Mesendoderm (in vitro differentiated cells): ENCODE measurements at regions not wholly inside any gene's neighbourhood (a gene's known extent, or its start where the extent isn't known, plus 50 kb on each side); places are given as distances from the start of the nearest gene placed in this dataset.

Experiments used
- DNase-seq: peaks from one replicate; pipeline ENCODE4 v3.0.0; 2013
- H2AK5ac ChIP-seq: 2 replicates; pipeline ENCODE4 v1.6.1; 2013; ENCODE audit warnings: low read length, inconsistent platforms
- H2BK120ac ChIP-seq: 2 replicates; pipeline ENCODE4 v1.6.1; 2013; ENCODE audit warnings: low read depth, mild to moderate bottlenecking, low read length, moderate library complexity, mixed read lengths
- H2BK15ac ChIP-seq: replicated peaks from 2 replicates; pipeline ENCODE4 v1.6.1; 2013; ENCODE audit warnings: low read depth, mild to moderate bottlenecking, moderate library complexity
- H2BK5ac ChIP-seq: 2 replicates; pipeline ENCODE4 v1.6.1; 2013; ENCODE audit warnings: low read length, inconsistent platforms
- H3K18ac ChIP-seq: 2 replicates; pipeline ENCODE4 v1.6.1; 2013; ENCODE audit warnings: mild to moderate bottlenecking, low read length, mixed read lengths
- H3K23ac ChIP-seq: one replicate; pipeline ENCODE4 v1.6.1; 2013; ENCODE audit warnings: low read length
- H3K27ac ChIP-seq: 2 replicates; pipeline ENCODE4 v1.5.1; 2013; ENCODE audit warnings: low read depth, mild to moderate bottlenecking, inconsistent platforms, low read length, moderate library complexity
- H3K27me3 ChIP-seq: 2 replicates; pipeline ENCODE4 v1.6.1; 2013; ENCODE audit warnings: low read length, control low read depth, mild to moderate bottlenecking, inconsistent platforms; ENCODE audit not compliant: insufficient read depth, poor library complexity
- H3K36me3 ChIP-seq: 2 replicates; pipeline ENCODE4 v1.6.1; 2013; ENCODE audit warnings: low read length, inconsistent platforms; ENCODE audit not compliant: control insufficient read depth, insufficient read depth
- H3K4ac ChIP-seq: one replicate; pipeline ENCODE4 v1.6.1; 2013; ENCODE audit warnings: low read depth, mild to moderate bottlenecking, low read length, moderate library complexity
- H3K4me1 ChIP-seq: 2 replicates; pipeline ENCODE4 v1.6.1; 2013; ENCODE audit warnings: low read depth, low read length, inconsistent platforms; ENCODE audit not compliant: control insufficient read depth
- H3K4me2 ChIP-seq: 2 replicates; pipeline ENCODE4 v1.6.1; 2013; ENCODE audit warnings: low read length
- H3K4me3 ChIP-seq: 2 replicates; pipeline ENCODE4 v1.5.1; 2013; ENCODE audit warnings: mild to moderate bottlenecking, low read length
- H3K56ac ChIP-seq: one replicate; pipeline ENCODE4 v1.6.1; 2013; ENCODE audit warnings: low read length
- H3K79me1 ChIP-seq: 2 replicates; pipeline ENCODE4 v1.6.1; 2013; ENCODE audit warnings: low read length, inconsistent platforms
- H3K79me2 ChIP-seq: 2 replicates; pipeline ENCODE4 v1.6.1; 2013; ENCODE audit warnings: mild to moderate bottlenecking, low read length; ENCODE audit not compliant: control insufficient read depth, insufficient read depth
- H3K9ac ChIP-seq: 2 replicates; pipeline ENCODE4 v1.6.1; 2013; ENCODE audit warnings: low read length, inconsistent platforms
- H4K5ac ChIP-seq: one replicate; pipeline ENCODE4 v1.6.1; 2013; ENCODE audit warnings: low read length
- H4K8ac ChIP-seq: one replicate; pipeline ENCODE4 v1.6.1; 2013; ENCODE audit warnings: low read depth, mild to moderate bottlenecking, control low read depth, low read length, moderate library complexity
- WGBS: extraction: QIAGEN DNeasy Blood & Tissue Kit; methylation state at CpG from one replicate; pipeline ENCODE4 v1.1.7; 2013; ENCODE audit warnings: low lambda C conversion rate, missing lambda C conversion rate; ENCODE audit not compliant: insufficient coverage; ENCODE audit errors: extremely low coverage; 5-methylcytosine and 5-hydroxymethylcytosine counted together

DNA sequence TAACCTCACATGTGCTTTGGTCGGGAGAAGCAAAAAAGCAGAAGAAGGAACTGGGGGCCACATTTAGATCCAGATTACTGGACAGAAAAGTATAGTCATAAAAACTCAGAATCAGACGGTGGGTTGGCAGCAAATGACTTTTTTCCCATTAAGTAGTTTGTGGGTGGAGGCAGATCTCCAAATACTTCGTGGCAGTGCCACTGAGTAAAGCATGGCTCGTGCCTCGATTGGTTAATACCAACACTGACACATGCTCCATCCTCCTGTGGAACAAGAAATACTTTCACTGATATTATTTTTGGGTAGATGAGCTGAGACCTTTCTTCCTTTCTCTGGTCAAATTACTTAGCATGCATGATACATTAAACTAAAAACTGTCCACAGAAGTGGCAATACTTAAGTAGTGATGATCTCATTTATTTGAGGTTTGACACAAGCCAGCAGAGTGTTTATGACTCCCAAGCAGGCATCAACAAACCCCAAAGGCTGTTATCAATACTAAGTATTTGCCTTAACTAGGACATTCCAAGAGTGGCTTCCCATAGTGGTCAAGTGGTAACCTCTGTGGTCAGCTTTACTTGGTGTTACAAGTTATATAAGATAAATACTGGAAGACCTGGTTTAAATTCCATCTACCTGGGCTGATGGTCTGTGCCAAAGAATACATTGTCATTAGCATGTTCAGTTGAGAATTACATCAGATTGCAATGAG is 500.0 kb upstream of the RUNX1 start:
- H3K4me2 ChIP-seq: no peak overlapping the region
- WGBS: no CpG with 5 or more reads among the region's 5 CpGs
- H3K23ac ChIP-seq: no peak overlapping the region
- no peak overlapping the region for H3K56ac ChIP-seq
- no peaks in the 10 kb centered on the region for H3K27me3 ChIP-seq
- H3K4me1 ChIP-seq: no peaks in the 10 kb centered on the region
- H3K36me3 ChIP-seq: no peaks in the 10 kb centered on the region
- no peak overlapping the region for H3K4ac ChIP-seq
- no peak overlapping the region for H2BK15ac ChIP-seq
- H3K27ac ChIP-seq: no peak overlapping the region
- DNase-seq: no peak
- no peak overlapping the region for H3K9ac ChIP-seq
- H4K8ac ChIP-seq: no peak overlapping the region
- H2AK5ac ChIP-seq: no peak overlapping the region
- no peak overlapping the region for H2BK5ac ChIP-seq
- H3K79me2 ChIP-seq: no peaks in the 10 kb centered on the region
- H4K5ac ChIP-seq: no peak overlapping the region
- no peak overlapping the region for H2BK120ac ChIP-seq
- no peak overlapping the region for H3K4me3 ChIP-seq
- no peaks in the 10 kb centered on the region for H3K79me1 ChIP-seq
- no peak overlapping the region for H3K18ac ChIP-seq

DNA sequence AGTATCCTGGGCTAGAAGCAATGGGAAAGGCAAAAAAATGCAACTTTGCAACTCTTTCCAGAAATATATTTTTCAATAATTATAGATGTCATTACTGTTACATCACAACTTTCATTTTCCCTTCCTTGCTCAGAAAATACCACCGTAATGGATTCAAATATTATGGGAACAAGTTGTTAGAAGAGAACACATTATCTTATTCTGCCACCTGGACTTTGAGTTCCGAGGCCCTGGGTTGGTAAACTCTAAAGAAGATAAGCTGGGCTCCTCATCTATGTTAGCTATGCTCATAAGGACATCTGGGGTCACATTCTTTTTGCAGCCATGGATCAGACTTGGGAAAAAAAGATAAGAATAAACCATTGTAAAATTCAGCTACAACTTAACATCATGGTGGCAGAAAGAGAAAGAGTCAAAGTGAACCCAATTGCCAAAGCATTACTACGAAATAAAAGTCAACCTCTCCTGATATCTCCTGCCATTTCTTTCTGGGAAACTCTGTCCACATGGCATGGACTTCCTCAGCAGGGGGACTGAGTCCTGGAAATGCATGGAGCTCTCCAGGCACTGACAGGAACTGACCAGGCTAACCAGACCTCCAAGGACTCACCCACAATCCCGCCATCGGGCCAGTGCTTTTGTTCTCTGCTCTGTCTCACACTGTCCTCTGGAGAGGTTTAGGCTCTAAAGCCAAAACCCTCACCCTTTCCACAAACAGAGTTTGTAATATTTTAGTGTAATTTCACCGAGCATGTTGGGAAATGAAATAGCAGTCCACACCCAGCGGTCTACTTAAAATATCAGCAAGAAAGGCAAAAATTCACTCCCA is 499.1 kb upstream of the RUNX1 start:
- Histone ChIP-seq H3K9ac (no peak overlapping the region), H3K23ac (no peak overlapping the region), H3K27me3 (no peaks in the 10 kb centered on the region), H3K79me2 (no peaks in the 10 kb centered on the region), H3K36me3 (no peaks in the 10 kb centered on the region), H3K4me2 (no peak overlapping the region), H2AK5ac (no peak overlapping the region), H2BK5ac (no peak overlapping the region), H3K56ac (no peak overlapping the region), H3K79me1 (no peaks in the 10 kb centered on the region), H2BK120ac (no peak overlapping the region), H4K8ac (no peak overlapping the region), H2BK15ac (no peak overlapping the region), H3K4me1 (no peaks in the 10 kb centered on the region), H3K4ac (no peak overlapping the region), H3K18ac (no peak overlapping the region), H3K27ac (no peak overlapping the region), H4K5ac (no peak overlapping the region), H3K4me3 (no peak overlapping the region)
- WGBS: no CpG with 5 or more reads among the region's 7 CpGs
- no peak for DNase-seq

DNA sequence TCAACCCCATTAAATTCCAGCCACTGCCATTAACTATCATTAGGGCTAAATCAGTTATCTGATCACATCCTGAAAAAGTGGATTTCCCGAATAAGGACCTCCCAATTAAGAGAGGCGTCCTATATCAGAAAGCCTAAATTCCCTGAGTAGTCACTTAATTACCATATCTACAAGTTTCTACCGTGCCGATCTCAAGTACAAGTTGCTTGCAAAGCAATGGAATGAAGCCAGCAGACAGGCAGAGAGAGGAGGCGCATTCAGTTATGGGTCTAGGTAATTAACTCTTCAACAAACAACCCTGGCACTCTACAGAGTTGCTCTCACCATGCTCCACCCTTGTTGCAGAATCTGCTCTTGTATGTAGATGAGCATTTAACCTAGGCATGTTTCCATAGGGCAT is 494.6 kb upstream of the RUNX1 start:
- no peak overlapping the region for H4K8ac ChIP-seq
- H3K18ac ChIP-seq: no peak overlapping the region
- H2BK120ac ChIP-seq: no peak overlapping the region
- no peak overlapping the region for H3K27ac ChIP-seq
- no peak overlapping the region for H3K23ac ChIP-seq
- H3K4me3 ChIP-seq: no peak overlapping the region
- H3K36me3 ChIP-seq: no peaks in the 10 kb centered on the region
- H4K5ac ChIP-seq: no peak overlapping the region
- H3K79me1 ChIP-seq: no peaks in the 10 kb centered on the region
- no peaks in the 10 kb centered on the region for H3K4me1 ChIP-seq
- no peak overlapping the region for H3K9ac ChIP-seq
- H3K79me2 ChIP-seq: no peaks in the 10 kb centered on the region
- H2BK5ac ChIP-seq: no peak overlapping the region
- no peak overlapping the region for H3K4me2 ChIP-seq
- WGBS: no CpG with 5 or more reads among the region's 5 CpGs
- H3K4ac ChIP-seq: no peak overlapping the region
- no peak overlapping the region for H2BK15ac ChIP-seq
- no peak for DNase-seq
- no peaks in the 10 kb centered on the region for H3K27me3 ChIP-seq
- H3K56ac ChIP-seq: no peak overlapping the region
- no peak overlapping the region for H2AK5ac ChIP-seq

DNA sequence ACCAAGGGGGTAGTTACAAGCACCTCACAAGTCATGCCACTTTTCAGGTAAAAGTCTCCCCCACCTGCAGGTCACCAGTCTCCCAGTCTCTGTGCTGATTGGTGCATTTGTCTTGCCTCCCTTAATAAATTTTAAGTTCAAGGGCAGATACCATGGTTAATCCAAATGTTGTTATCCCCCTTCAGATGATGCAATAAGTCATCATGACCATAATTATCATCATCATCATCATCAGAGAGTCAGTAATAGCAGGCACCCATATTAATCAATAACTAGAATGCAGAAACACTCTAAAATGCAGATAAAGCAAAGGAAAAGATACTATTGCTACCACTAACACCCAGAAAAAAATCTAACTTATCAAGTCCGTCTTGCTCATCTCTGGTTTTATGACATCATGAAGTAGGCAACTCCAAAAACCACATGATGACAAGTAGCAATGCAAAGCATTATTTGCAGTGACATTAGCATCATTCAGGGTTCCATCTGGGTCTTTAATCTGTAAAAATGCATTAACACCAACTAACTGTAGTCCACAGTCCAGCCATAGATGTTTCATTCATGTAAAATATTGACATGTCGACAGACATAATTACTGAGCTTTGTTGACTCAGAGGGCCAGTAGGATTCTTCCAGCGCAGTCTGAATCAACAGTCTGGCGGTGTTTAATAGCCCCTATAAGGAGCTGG is 492.0 kb upstream of the RUNX1 start:
- Histone ChIP-seq H3K18ac (no peak overlapping the region), H3K27me3 (no peaks in the 10 kb centered on the region), H3K4me1 (no peaks in the 10 kb centered on the region), H3K79me2 (no peaks in the 10 kb centered on the region), H4K8ac (no peak overlapping the region), H3K79me1 (no peaks in the 10 kb centered on the region), H2BK15ac (no peak overlapping the region), H3K27ac (no peak overlapping the region), H3K4ac (no peak overlapping the region), H4K5ac (no peak overlapping the region), H2AK5ac (no peak overlapping the region), H3K9ac (no peak overlapping the region), H2BK120ac (no peak overlapping the region), H2BK5ac (no peak overlapping the region), H3K36me3 (no peaks in the 10 kb centered on the region), H3K4me3 (no peak overlapping the region), H3K4me2 (no peak overlapping the region), H3K23ac (no peak overlapping the region), H3K56ac (no peak overlapping the region)
- WGBS: no CpG with 5 or more reads among the region's 4 CpGs
- DNase-seq: no peak

DNA sequence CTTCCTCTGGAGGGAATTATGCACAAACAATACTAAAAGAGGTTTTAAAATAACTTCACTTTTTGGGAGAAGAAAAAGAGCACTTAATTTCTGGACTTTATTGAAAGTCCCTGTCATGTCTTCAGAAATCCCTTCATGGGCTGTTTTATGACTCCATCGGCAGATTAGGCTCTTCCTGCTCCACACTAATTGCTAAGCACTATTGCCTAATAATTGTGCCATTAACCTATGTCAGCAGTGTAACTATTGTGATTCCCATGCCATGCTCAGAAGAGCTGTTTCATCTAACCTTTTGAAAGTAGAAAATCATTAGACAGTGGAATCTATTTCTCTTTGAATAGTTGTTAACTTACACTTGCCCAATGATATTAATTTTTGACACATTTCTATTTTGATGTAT is 489.3 kb upstream of the RUNX1 start:
- Histone ChIP-seq H3K79me2 (no peaks in the 10 kb centered on the region), H3K56ac (no peak overlapping the region), H2BK5ac (no peak overlapping the region), H3K4me1 (no peaks in the 10 kb centered on the region), H3K27me3 (no peaks in the 10 kb centered on the region), H2BK15ac (no peak overlapping the region), H2AK5ac (no peak overlapping the region), H2BK120ac (no peak overlapping the region), H3K18ac (no peak overlapping the region), H3K36me3 (no peaks in the 10 kb centered on the region), H3K23ac (no peak overlapping the region), H4K8ac (no peak overlapping the region), H3K79me1 (no peaks in the 10 kb centered on the region), H3K4me2 (no peak overlapping the region), H4K5ac (no peak overlapping the region), H3K4me3 (no peak overlapping the region), H3K27ac (no peak overlapping the region), H3K9ac (no peak overlapping the region), H3K4ac (no peak overlapping the region)
- no peak for DNase-seq
- WGBS: no CpG with 5 or more reads among the region's 1 CpG
